22Rv1 (cell line): ENCODE measurements at regions not wholly inside any gene's neighbourhood (a gene's known extent, or its start where the extent isn't known, plus 50 kb on each side); places are given as distances from the start of the nearest gene placed in this dataset.
"Not testable (repeated sequence)": the region's sequence is repeated elsewhere in the genome, so short reads cannot be mapped to it uniquely, and the experiment has no call there.

ENCODE experiments used
- H3K27ac ChIP-seq: fragments of 450-650 bp; 2 replicates; pipeline ENCODE4 v1.5.1; 2017
- ZFX ChIP-seq: fragments of 450-650 bp; IDR thresholded peaks from 2 replicates; pipeline ENCODE4 v1.6.1; 2017; ENCODE audit warnings: antibody characterized with exemption, borderline replicate concordance
- TF ChIP-seq, protein P1 (sequence below): fragments of 450-650 bp; IDR thresholded peaks from 2 replicates; pipeline ENCODE4 v1.5.1; 2017; ENCODE audit warnings: mild to moderate bottlenecking

- H3K27ac ChIP-seq = not testable (repeated sequence)
Observed at GRCh38 chr20:18876394-18876793, 62.8 kb downstream of the SCP2D1 start.

GRCh38 chr20:18879262-18879661 is 65.7 kb downstream of the SCP2D1 start:
- TF ChIP-seq, protein P1, sequence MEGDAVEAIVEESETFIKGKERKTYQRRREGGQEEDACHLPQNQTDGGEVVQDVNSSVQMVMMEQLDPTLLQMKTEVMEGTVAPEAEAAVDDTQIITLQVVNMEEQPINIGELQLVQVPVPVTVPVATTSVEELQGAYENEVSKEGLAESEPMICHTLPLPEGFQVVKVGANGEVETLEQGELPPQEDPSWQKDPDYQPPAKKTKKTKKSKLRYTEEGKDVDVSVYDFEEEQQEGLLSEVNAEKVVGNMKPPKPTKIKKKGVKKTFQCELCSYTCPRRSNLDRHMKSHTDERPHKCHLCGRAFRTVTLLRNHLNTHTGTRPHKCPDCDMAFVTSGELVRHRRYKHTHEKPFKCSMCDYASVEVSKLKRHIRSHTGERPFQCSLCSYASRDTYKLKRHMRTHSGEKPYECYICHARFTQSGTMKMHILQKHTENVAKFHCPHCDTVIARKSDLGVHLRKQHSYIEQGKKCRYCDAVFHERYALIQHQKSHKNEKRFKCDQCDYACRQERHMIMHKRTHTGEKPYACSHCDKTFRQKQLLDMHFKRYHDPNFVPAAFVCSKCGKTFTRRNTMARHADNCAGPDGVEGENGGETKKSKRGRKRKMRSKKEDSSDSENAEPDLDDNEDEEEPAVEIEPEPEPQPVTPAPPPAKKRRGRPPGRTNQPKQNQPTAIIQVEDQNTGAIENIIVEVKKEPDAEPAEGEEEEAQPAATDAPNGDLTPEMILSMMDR = no peak
- no peak for TF ChIP-seq ZFX
- no peak overlapping the region for H3K27ac ChIP-seq

- TF ChIP-seq ZFX = no peak
- TF ChIP-seq, protein P1 = no peak
- H3K27ac ChIP-seq = no peak overlapping the region
Observed at GRCh38 chr20:18886756-18887155, 73.2 kb downstream of the SCP2D1 start.

GRCh38 chr20:18901980-18902737 is 88.6 kb downstream of the SCP2D1 start:
- no peak overlapping the region for H3K27ac ChIP-seq
- TF ChIP-seq, protein P1 = no peak
- TF ChIP-seq ZFX = no peak

- no peak overlapping the region for H3K27ac ChIP-seq
- TF ChIP-seq, protein P1 = no peak
- no peak for TF ChIP-seq ZFX
Observed at GRCh38 chr20:18904192-18904591, 90.6 kb downstream of the SCP2D1 start.

DNA sequence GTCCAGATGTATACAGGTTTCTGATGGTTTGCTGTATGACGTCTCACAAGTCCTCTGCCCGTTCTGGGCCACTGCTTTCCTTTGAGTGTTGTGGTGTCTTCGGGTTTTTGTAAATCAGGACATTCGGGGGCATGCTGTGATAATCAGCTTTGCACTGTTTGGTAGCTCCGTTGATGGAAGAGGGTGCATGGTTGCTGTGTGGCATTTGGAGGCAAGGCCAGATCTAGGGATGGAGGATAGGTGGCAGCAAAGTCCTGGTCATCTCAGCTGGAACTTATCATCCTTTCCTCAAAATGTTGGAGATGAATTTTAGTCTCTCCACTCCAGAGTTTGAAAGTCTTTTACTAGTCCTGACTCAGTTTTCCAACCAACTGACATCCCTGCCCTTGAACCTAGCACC is 91.0 kb downstream of the SCP2D1 start:
- TF ChIP-seq ZFX = no peak
- TF ChIP-seq, protein P1 = no peak; the same call in 1 of the 2 replicates
- no peak overlapping the region for H3K27ac ChIP-seq

- TF ChIP-seq, protein P1 = no peak
- no peak for TF ChIP-seq ZFX
- H3K27ac ChIP-seq = no peak overlapping the region
Observed at GRCh38 chr20:18906046-18906445, 92.5 kb downstream of the SCP2D1 start.

GRCh38 chr20:18907353-18907752 is 93.8 kb downstream of the SCP2D1 start:
- TF ChIP-seq ZFX = no peak
- TF ChIP-seq, protein P1 = no peak
- no peak overlapping the region for H3K27ac ChIP-seq
